H1 (cell line): ENCODE measurements at regions not wholly inside any gene's neighbourhood (a gene's known extent, or its start where the extent isn't known, plus 50 kb on each side); places are given as distances from the start of the nearest gene placed in this dataset.

Source experiments
- CTCF ChIA-PET: fragments of 300-600 bp; sonication (Branson Sonifier 250); formaldehyde crosslinking; loops from one replicate; lab custom pipeline; 2021; ENCODE audit not compliant: partially characterized antibody; lab: Charles Lee
- POLR2A ChIA-PET: fragments of 300-600 bp; sonication (Branson Sonifier 250); formaldehyde crosslinking; loops from one replicate; lab custom pipeline; 2021; ENCODE audit warnings: inconsistent platforms; ENCODE audit not compliant: partially characterized antibody; lab: Charles Lee
- DNase-seq, 2 experiments: peaks; one replicate each; pipeline versions ENCODE4 v3.0.0 to v3.0.0-alpha.2; 2010 to 2022; ENCODE audit warnings: low spot score in 2 of 2, low read depth in 1 of 2, mixed read lengths in 1 of 2
- FAIRE-seq: peaks from 2 replicates; lab custom pipeline; 2011; peaks lifted over from hg19 to GRCh38; lab: Jason Lieb, UNC
- H2AFZ ChIP-seq: 2 replicates; pipeline ENCODE4 v1.8.1; 2012; ENCODE audit warnings: low read length, inconsistent platforms
- H2AK5ac ChIP-seq: 2 replicates; pipeline ENCODE4 v1.6.1; 2013; ENCODE audit warnings: low read depth, low read length
- H2BK120ac ChIP-seq: replicated peaks from 2 replicates; pipeline ENCODE3; 2013; ENCODE audit warnings: low read depth, low read length, inconsistent platforms
- H2BK12ac ChIP-seq: 2 replicates; pipeline ENCODE4 v1.6.1; 2013; ENCODE audit warnings: low read depth, low read length
- H2BK15ac ChIP-seq: 2 replicates; pipeline ENCODE4 v1.6.1; 2013; ENCODE audit warnings: low read length
- H2BK20ac ChIP-seq: 2 replicates; pipeline ENCODE4 v1.6.1; 2013; ENCODE audit warnings: low read length
- H2BK5ac ChIP-seq: 2 replicates; pipeline ENCODE4 v1.6.1; 2013; ENCODE audit warnings: low read depth, low read length
- H3K14ac ChIP-seq: 2 replicates; pipeline ENCODE4 v1.6.1; 2013; ENCODE audit warnings: inconsistent platforms; ENCODE audit not compliant: insufficient read length
- H3K18ac ChIP-seq: 2 replicates; pipeline ENCODE4 v1.6.1; 2013; ENCODE audit warnings: low read length; ENCODE audit errors: extremely low read depth
- H3K23ac ChIP-seq: 2 replicates; pipeline ENCODE4 v1.6.1; 2013; ENCODE audit warnings: inconsistent platforms; ENCODE audit not compliant: insufficient read length
- H3K23me2 ChIP-seq: 2 replicates; pipeline ENCODE4 v1.6.1; 2013; ENCODE audit warnings: low read depth, low read length
- H3K27ac ChIP-seq: 2 replicates; pipeline ENCODE4 v1.6.1; 2011; ENCODE audit warnings: low read depth, low read length, inconsistent platforms
- H3K27me3 ChIP-seq, 4 experiments: replicated peaks in 1 of 4; 1 replicate in 1 of 4; 2 replicates in 3 of 4; pipeline versions ENCODE4 v1.6.1 to v1.8.1; 2011 to 2013; ENCODE audit warnings: low read length in 3 of 4, mild to moderate bottlenecking in 3 of 4, inconsistent platforms in 2 of 4, mixed read lengths in 2 of 4, moderate library complexity in 1 of 4; ENCODE audit not compliant: control insufficient read depth in 3 of 4, insufficient read depth in 3 of 4; ENCODE audit errors: extremely low read depth in 1 of 4
- H3K36me3 ChIP-seq, 4 experiments: 2 replicates each; pipeline versions ENCODE4 v1.6.1 to v1.8.1; 2011 to 2013; ENCODE audit warnings: mild to moderate bottlenecking in 4 of 4, low read length in 3 of 4, moderate library complexity in 2 of 4, control low read depth in 1 of 4, inconsistent platforms in 1 of 4; ENCODE audit not compliant: insufficient read depth in 4 of 4, control insufficient read depth in 2 of 4
- H3K4ac ChIP-seq: replicated peaks from 2 replicates; pipeline ENCODE3; 2013; ENCODE audit warnings: low read length, low read depth, mixed read lengths, inconsistent platforms; ENCODE audit not compliant: insufficient read length
- H3K4me1 ChIP-seq, 4 experiments: replicated peaks in 1 of 4; 1 replicate in 1 of 4; 2 replicates in 3 of 4; pipeline versions ENCODE4 v1.6.1 to v1.8.1; 2011 to 2013; ENCODE audit warnings: low read length in 3 of 4, inconsistent platforms in 2 of 4, mixed read lengths in 1 of 4; ENCODE audit not compliant: insufficient read depth in 4 of 4, control insufficient read depth in 3 of 4
- H3K4me2 ChIP-seq, 2 experiments: 2 replicates each; pipeline versions ENCODE4 v1.6.1 to v1.8.1; 2011 to 2013; ENCODE audit warnings: low read depth in 2 of 2, low read length in 2 of 2, control low read depth in 1 of 2, inconsistent platforms in 1 of 2, mild to moderate bottlenecking in 1 of 2; ENCODE audit not compliant: insufficient read depth in 1 of 2
- H3K4me3 ChIP-seq, 4 experiments: fragments of 200-600, 300-600 bp in 1 of 4; sonication (generic), shearing (Covaris generic), sonication (Bioruptor Twin) in 1 of 4; 2 replicates each; pipeline versions ENCODE4 v1.5.1 to v1.8.1; 2011 to 2016; ENCODE audit warnings: low read length in 4 of 4, low read depth in 3 of 4, control low read depth in 2 of 4, inconsistent platforms in 2 of 4, mild to moderate bottlenecking in 2 of 4, mixed read lengths in 1 of 4, moderate library complexity in 1 of 4; ENCODE audit not compliant: insufficient read depth in 2 of 4; ENCODE audit errors: extremely low read depth in 1 of 4
- H3K56ac ChIP-seq: replicated peaks from 2 replicates; pipeline ENCODE3; 2013; ENCODE audit warnings: low read depth, mild to moderate bottlenecking, mixed read lengths, low read length, inconsistent platforms; ENCODE audit not compliant: insufficient read length
- H3K79me1 ChIP-seq: 2 replicates; pipeline ENCODE4 v1.6.1; 2013; ENCODE audit warnings: low read depth, low read length, control low read depth
- H3K79me2 ChIP-seq, 2 experiments: 2 replicates each; pipeline versions ENCODE4 v1.6.1 to v1.8.1; 2012 to 2013; ENCODE audit warnings: low read length in 2 of 2, mild to moderate bottlenecking in 2 of 2, inconsistent platforms in 1 of 2; ENCODE audit not compliant: insufficient read depth in 2 of 2, control insufficient read depth in 1 of 2
- H3K9ac ChIP-seq, 4 experiments: replicated peaks in 1 of 4; 1 replicate in 1 of 4; 2 replicates in 3 of 4; pipeline versions ENCODE4 v1.6.1 to v1.8.1; 2011 to 2013; ENCODE audit warnings: low read depth in 3 of 4, low read length in 3 of 4, control low read depth in 2 of 4, mild to moderate bottlenecking in 2 of 4, moderate library complexity in 2 of 4, inconsistent platforms in 1 of 4; ENCODE audit errors: extremely low read depth in 1 of 4
- H3K9me3 ChIP-seq, 2 experiments: 2 replicates each; pipeline versions ENCODE4 v1.6.1 to v1.8.1; 2012 to 2013; ENCODE audit warnings: mild to moderate bottlenecking in 2 of 2, moderate library complexity in 2 of 2, control low read depth in 1 of 2, inconsistent platforms in 1 of 2, low read depth in 1 of 2, low read length in 1 of 2, mixed read lengths in 1 of 2; ENCODE audit not compliant: insufficient read depth in 2 of 2
- H4K20me1 ChIP-seq, 2 experiments: replicated peaks in 1 of 2; 2 replicates each; pipeline versions ENCODE3 to v1.8.1; 2011 to 2013; ENCODE audit warnings: inconsistent platforms in 2 of 2, low read length in 2 of 2, mild to moderate bottlenecking in 1 of 2; ENCODE audit not compliant: insufficient read depth in 2 of 2, control insufficient read depth in 1 of 2
- H4K5ac ChIP-seq: 2 replicates; pipeline ENCODE4 v1.6.1; 2013; ENCODE audit warnings: low read length, low read depth, mixed read lengths, inconsistent platforms; ENCODE audit not compliant: insufficient read length
- H4K8ac ChIP-seq: 2 replicates; pipeline ENCODE4 v1.8.0; 2013; ENCODE audit warnings: mild to moderate bottlenecking, moderate library complexity, low read length, inconsistent platforms; ENCODE audit not compliant: insufficient read depth; ENCODE audit errors: extremely low read depth
- H4K91ac ChIP-seq: replicated peaks from 2 replicates; pipeline ENCODE3; 2013; ENCODE audit warnings: low read length, mixed read lengths, inconsistent platforms; ENCODE audit not compliant: insufficient read length
- ASH2L ChIP-seq: fragments of 200-600, 300-600 bp; sonication (generic); IDR thresholded peaks from one replicate; pipeline ENCODE4 v1.7.1; 2017; ENCODE audit warnings: low read length
- ATF2 ChIP-seq: IDR thresholded peaks from 2 replicates; pipeline ENCODE4 v1.6.1; 2012; ENCODE audit warnings: low read length, inconsistent platforms
- CBX5 ChIP-seq: fragments of 300-800, 300-1000 bp; sonication (generic); IDR thresholded peaks from 2 replicates; pipeline ENCODE4 v1.7.1; 2016; ENCODE audit warnings: antibody characterized with exemption, low read length, low read depth
- JUN ChIP-seq: IDR thresholded peaks from 2 replicates; pipeline ENCODE4 v1.6.1; 2011; ENCODE audit warnings: low read depth, mild to moderate bottlenecking, improper control_type of control experiment, low read length
- MAFK ChIP-seq: IDR thresholded peaks from 2 replicates; pipeline ENCODE4 v1.6.1; 2012; ENCODE audit warnings: low read depth, mild to moderate bottlenecking, improper control_type of control experiment, low read length
- WGBS, 2 experiments: shearing (Covaris generic) in 1 of 2; methylation state at CpG; one replicate each; pipeline versions ENCODE4 v1.1.6 to v1.1.7; 2013 to 2015; ENCODE audit warnings: low lambda C conversion rate in 2 of 2, mixed read lengths in 2 of 2, inconsistent platforms in 1 of 2, low coverage in 1 of 2, missing lambda C conversion rate in 1 of 2; ENCODE audit not compliant: insufficient replicate concordance in 2 of 2, insufficient coverage in 1 of 2, insufficient read length in 1 of 2; ENCODE audit errors: extremely low coverage in 1 of 2, missing lambda C conversion rate in 1 of 2; 5-methylcytosine and 5-hydroxymethylcytosine counted together

- H4K5ac ChIP-seq = no peak overlapping the region
- no peaks in the 10 kb centered on the region for H3K23me2 ChIP-seq
- POLR2A ChIA-PET = no interaction called here
- FAIRE-seq = no peak
- H3K4me3 ChIP-seq = no peak overlapping the region
- no peak overlapping the region for H2BK15ac ChIP-seq
- H2BK5ac ChIP-seq = no peak overlapping the region
- TF ChIP-seq CBX5 = no peak
- TF ChIP-seq ASH2L = no peak
- TF ChIP-seq JUN = no peak
- TF ChIP-seq ATF2 = no peak
- TF ChIP-seq MAFK = no peak
- TF ChIP-seq, all 59 proteins: peak for 0
- no peaks in the 10 kb centered on the region for H3K79me1 ChIP-seq
- H3K4me2 ChIP-seq = no peak overlapping the region
- no peaks in the 10 kb centered on the region for H3K36me3 ChIP-seq
- 98% methylated on average over 2 of the region's 2 CpGs; no CpG with 5 or more reads in 1 of the 2 experiments for WGBS, 2 experiments
- no peak overlapping the region for H3K27ac ChIP-seq
- no peaks in the 10 kb centered on the region for H3K79me2 ChIP-seq
- H2BK20ac ChIP-seq = no peak overlapping the region
- H2AK5ac ChIP-seq = no peak overlapping the region
- H3K18ac ChIP-seq = no peak overlapping the region
- H3K4ac ChIP-seq = no peak overlapping the region
- H3K4me1 ChIP-seq = no peaks in the 10 kb centered on the region
- no peak overlapping the region for H4K8ac ChIP-seq
- no peak overlapping the region for H3K9ac ChIP-seq
- no peaks in the 10 kb centered on the region for H4K20me1 ChIP-seq
- no peak overlapping the region for H3K23ac ChIP-seq
- CTCF ChIA-PET = no interaction called here
- no peak overlapping the region for H3K56ac ChIP-seq
- no peaks in the 10 kb centered on the region for H3K27me3 ChIP-seq
- H2BK120ac ChIP-seq = no peak overlapping the region
- H2AFZ ChIP-seq = no peak overlapping the region
- no peak for DNase-seq
- no peak overlapping the region for H4K91ac ChIP-seq
- H3K14ac ChIP-seq = no peak overlapping the region
- H2BK12ac ChIP-seq = no peak overlapping the region
- no peaks in the 10 kb centered on the region for H3K9me3 ChIP-seq
Observed at GRCh38 chr18:33871363-33872025, 293.5 kb downstream of the ASXL3 start.
